Amniotic epithelial cell (primary cell): ENCODE measurements at regions not wholly inside any gene's neighbourhood (a gene's known extent, or its start where the extent isn't known, plus 50 kb on each side); places are given as distances from the start of the nearest gene placed in this dataset.
"Not testable (repeated sequence)": the region's sequence is repeated elsewhere in the genome, so short reads cannot be mapped to it uniquely, and the experiment has no call there.

ENCODE experiments used
- DNase-seq: peaks from one replicate; pipeline ENCODE4 v3.0.0-alpha.2; 2010; ENCODE audit warnings: low read depth

DNA sequence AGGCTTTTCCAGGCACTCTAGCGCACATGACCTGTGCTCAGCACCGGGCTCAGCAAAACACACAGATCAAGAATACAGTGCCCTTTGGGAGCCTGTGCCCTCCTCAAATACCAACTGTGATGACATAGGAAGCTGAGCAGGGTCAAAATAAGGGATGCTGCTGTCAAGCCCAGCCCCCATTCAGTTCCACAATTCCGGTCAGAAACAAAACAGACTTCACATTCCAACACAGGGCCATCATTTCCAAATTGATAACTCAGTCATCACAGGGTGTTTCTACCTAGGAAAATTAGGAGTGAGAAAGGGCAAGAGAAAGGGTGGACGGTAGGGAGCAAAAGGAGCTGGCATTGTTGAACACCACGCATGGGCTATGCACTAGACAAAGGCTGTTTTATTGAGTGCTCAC lies 158.4 kb upstream of the CCDC54 start:
- peak; percentile 54 for DNase-seq

GRCh38 chr3:107220538-107220937 lies 156.7 kb upstream of the CCDC54 start:
- no peak for DNase-seq

DNA sequence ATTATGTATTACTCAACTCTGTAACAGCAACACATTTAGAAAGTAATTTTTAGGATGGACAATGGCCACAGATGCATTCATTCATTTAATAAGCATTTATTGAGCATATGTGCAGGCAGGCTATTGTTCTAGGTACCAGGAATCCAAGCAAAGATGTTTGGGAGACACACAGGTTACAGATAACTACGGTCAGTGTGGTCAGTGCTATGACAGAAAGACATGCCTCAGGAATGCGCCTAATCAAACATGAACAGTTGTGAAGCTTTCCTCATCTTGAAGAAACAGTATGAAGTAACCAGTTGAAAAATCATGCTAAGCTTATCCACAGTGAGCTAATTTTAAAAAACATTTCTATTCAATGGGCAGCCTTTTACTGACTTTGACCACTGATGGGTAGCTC lies 155.4 kb upstream of the CCDC54 start:
- DNase-seq: peak; percentile 85

DNA sequence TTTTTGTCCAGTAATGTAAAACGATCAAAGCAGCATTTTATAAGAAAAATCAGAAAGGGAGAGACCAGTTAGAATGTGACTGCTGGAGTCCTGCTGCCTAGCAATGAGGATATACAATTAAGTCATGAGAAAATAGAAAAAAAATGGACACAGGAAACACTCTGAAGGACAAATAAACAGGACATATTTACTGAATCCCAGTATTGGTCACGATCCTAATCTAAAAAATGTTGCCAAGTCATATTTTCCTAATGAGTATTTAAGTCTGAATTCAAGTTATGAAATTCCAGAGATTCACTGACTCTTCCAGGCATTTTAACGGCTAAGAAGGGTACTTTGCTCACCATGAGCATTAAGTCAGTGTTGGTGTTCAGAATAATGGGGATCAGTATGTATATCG lies 154.3 kb upstream of the CCDC54 start:
- DNase-seq: peak; percentile 94

- DNase-seq: no peak
These were observed 153.1 kb upstream of the CCDC54 start for GRCh38 chr3:107224026-107224596.

DNA sequence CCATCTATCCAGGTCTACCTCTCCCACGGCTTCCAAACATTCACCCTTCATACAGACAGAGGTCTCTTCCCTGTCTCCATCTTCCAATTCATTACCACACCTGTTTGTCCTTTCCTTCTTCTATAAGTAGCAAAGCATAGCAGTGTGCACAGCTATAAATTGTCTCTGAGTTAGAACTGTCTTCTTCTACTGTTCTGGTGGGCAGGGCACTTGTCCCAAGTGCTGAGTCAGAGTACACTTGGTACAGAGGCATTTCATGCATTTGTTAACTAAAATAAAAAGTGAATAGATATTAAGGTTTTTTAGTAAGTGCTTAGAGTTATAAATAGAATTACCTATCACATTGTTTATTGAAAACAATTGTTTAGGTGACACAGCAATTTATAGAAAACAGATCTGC lies 150.1 kb upstream of the CCDC54 start:
- no peak for DNase-seq

DNA sequence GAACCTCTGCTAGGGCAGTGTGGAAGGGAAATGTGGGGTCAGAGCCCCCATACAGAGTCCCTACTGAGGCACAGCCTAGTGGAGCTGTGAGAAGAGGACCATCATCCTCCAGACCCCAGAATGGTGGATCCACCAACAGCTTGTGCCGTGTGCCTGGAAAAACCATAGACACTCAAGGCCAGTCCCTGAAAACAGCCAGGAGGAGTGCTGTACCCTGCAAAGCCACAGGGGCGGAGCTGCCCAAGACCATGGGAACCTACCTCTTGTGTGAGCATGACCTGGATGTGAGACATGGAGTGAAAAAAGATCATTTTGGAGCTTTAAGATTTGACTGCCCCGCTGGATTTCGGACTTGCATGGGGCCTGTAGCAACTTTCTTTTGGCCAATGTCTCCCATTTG lies 143.4 kb upstream of the CCDC54 start:
- not testable (repeated sequence) for DNase-seq

- no peak for DNase-seq
These were observed 141.9 kb upstream of the CCDC54 start for GRCh38 chr3:107235193-107235927.

DNA sequence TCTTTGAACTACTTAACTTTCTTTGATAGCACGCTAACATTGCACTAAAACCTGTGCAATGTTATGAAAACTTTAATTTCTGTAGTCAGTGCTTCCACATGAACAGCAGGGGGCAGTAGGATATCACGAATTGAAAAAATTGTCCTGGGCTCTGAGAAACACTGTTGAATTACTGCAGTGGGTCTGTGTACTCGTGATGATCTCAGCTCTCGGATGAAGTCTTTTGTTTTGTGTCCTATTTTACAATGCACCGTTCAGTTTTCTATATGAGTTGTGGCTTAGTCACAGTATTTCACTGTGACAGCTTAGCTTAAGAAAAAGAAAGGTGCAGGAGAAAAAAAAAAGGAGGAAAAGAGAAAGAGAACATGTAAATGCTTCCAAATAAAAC lies 141.3 kb upstream of the CCDC54 start:
- DNase-seq: peak; percentile 92

DNA sequence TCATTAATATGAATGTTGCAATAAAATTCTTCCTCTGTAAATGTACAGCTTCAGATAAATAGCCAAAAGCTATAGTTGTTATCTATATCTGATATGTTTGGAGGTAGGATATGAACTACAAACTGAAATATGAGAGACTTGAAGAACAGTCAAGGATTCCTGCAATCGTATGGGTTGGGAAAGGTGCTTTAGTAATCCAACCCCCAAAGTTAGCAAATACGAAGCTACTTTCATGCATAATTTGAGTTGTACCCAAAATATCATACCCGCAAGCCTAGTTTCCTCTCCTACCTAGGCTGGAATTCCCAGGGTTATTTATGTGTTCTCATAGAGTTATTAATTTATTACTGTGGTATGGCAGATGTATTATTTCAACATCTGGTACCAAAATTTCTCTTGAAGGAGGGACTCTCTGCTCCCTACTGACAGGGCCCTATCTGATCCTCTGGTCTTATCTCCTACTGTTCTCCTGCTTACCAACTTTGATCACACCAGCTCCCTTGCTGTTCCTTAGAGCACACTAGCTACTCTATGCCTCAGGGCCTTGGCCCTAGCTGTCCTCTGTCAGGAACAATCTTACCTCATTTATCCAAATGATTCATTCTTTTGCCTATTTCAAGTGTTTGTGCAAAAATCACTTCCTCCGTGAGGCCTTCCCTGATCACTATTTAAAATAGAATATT lies 140.4 kb upstream of the CCDC54 start:
- peak; percentile 78 for DNase-seq

GRCh38 chr3:107238787-107239186 lies 138.5 kb upstream of the CCDC54 start:
- DNase-seq: no peak

DNA sequence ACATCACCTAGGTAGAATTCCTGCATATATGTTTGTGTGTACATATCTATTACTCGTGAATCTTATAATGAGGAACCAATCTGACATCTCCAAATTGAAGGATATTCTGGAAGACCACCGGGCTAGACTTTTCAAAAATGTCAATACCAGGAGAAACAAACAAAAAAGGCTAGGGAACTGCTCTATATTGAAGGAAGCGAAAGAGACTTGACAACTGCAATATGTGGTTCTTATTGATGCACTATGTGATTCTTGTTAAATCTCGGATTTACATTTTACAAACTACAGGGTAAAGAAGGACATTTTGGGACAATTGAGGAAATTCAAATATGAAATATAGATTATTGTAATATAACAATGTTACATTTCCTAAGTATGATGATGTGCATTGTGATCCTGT lies 137.5 kb upstream of the CCDC54 start:
- DNase-seq: no peak

DNA sequence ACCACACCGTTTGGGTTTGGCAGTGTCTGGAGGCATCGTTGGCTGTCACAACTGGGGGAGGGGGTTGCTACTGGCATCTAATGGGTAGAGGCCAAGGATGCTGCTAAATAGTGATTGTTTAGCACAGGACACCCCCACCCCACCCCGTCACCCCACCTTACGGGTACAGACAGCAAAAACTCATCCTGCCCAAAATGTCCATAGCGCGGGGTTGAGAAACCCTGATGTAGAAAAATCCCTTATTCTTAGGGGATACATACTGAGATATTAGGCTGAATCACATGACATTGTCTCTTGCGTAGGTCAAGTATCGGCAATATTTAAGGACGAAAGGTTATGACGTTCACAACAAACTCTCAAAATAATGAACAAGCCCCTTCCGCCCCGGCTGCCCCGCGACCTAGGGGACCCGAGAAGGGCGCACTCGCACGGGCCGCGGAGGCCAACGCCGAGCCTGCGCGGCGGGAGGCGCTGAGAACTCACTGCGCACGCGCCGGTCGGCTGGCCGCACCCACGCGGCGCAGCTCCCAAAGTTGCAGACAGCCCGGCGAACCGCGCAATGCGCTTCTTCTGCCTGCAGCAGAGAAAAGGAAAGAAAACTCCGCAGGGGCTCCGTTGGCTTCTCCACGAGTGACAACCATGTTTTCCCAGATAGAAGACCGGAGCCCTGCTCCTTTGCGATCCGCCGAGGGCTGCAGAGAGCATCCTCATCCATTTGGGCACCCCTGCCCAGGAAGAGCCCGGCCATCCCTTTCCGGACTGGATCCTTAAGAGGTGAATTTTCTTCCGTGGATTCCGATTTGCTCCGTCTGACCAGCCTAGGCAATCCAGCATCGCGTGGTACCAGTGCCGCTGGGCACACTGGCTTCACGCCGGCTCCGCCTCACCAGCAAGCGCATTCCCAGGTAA lies 136.8 kb upstream of the CCDC54 start:
- peak; percentile 70 for DNase-seq

- DNase-seq: no peak
These were observed 136.0 kb upstream of the CCDC54 start for GRCh38 chr3:107241217-107241616.

DNA sequence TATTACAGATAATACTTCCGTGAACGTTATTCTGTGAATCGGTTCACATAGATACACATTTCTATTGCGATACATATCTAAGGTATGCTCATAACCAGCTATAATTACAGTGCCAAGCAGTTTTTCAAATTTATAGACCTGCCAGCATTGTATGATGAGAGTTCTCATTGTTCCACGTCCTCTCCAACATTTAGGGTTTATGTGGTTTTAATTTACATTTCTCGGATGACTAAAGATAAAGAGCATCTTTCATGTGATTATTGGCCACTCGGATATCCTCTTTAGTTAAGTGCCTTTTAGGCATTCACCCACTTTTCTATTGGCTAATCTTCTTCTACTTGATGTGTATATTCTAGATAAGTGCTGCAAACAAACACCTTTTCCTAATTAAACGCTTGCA lies 134.7 kb upstream of the CCDC54 start:
- no peak for DNase-seq

GRCh38 chr3:107247116-107247515 lies 130.1 kb upstream of the CCDC54 start:
- no peak for DNase-seq

DNA sequence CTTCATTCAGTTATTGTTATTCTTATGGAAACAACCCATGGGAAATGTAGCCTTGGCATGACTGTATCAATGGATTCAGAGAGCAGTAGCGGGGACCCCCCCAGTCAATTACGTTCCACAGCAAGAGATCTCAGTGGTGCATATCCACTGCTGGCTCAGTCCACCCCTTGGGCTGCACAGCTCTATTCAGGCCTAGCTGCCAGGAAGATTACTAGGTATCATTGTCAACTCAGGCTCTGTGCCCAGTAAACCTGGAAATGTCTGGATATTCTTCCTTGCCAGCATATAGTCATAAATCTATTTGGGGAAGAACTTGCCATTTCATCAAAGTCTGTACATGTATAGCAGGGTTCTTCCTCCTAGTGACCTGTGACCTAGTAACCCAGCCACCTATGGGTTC lies 128.1 kb upstream of the CCDC54 start:
- DNase-seq: no peak

DNA sequence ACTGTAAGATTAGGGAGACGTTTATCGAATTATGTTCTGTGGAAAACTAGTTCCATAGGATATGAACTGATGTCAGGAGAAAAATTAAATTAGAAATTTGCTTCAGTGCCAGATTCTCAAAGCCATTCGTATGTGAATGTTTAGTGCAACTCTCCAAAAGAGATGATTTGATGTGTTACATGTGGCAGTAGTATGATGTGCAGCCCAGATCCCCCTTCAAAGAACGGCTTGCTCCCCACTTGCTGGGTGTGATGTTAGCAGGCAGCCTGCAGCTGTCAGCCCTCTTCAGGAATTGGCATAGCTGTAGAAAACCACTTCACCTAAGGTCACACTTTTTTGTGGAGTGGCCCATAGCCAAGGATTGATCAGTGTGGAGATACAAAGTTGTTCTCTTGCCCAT lies 127.0 kb upstream of the CCDC54 start:
- DNase-seq: no peak

DNA sequence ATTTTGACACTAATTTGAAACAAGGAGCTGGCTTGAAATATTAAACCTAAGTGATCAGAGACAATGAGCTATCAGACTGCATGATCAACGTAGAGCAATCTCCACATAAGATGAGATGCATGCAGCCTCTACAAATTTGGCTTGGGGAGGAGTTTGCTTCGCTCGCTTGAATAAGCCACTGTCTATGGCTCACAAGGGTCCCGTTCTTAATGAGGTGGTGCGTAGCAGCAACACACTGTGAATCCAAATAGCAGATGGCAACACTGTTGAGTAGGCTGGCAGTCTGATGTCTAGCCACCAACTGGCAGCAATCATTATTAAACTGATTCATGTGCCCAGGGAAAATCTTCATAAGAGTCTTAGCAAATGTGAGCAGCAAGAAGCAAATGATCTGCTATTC lies 125.4 kb upstream of the CCDC54 start:
- no peak for DNase-seq

- no peak for DNase-seq
These were observed 120.3 kb upstream of the CCDC54 start for GRCh38 chr3:107256963-107257362.

- no peak for DNase-seq
These were observed 118.9 kb upstream of the CCDC54 start for GRCh38 chr3:107258300-107258699.

DNA sequence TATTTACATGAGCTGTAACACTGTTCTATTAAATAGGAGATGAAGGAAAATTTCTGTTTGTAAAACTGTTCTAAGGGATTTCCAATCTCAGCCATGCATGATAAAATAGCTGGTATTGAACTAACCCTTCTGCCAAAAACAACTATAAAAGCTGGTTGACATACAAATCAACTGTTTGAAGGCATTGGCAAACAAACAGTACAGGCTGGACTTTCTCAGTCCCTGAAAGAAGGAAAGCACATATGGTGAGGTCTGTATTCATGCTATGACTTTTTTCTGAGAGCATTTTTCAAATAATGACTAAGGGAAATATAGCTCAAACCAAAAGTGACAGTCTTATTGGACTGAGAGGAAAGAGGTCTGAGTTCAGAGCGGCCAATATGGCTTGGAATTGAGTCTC lies 117.0 kb upstream of the CCDC54 start:
- no peak for DNase-seq
